ENCODE measurements at regions not wholly inside any gene's neighbourhood (a gene's known extent, or its start where the extent isn't known, plus 50 kb on each side); places are given as distances from the start of the nearest gene placed in this dataset.
A peak's percentile ranks its signal among the peaks of the same experiment; 100 is the strongest.

GRCh38 chr5:50947906-50948683, 281.7 kb downstream of the PARP8 start:
- H3K4me1 Mint-ChIP-seq, result peaks cover 0 to 1% (median 0%) of the 10 kb centered on the region in 3 donors
- H3K27ac Mint-ChIP-seq, result no peak overlapping the region
- peaks cover 0 to 5% (median 3%) of the 10 kb centered on the region in 3 donors for H3K9me3 Mint-ChIP-seq
- H3K27me3 Mint-ChIP-seq, result peaks cover 3% of the 10 kb centered on the region
- H3K36me3 Mint-ChIP-seq, result no peaks in the 10 kb centered on the region
- H3K4me3 Mint-ChIP-seq, result no peak overlapping the region

- H3K27me3 Mint-ChIP-seq, result peaks cover 6% of the 10 kb centered on the region
- H3K27ac Mint-ChIP-seq, result no peak overlapping the region
- no peaks in the 10 kb centered on the region for H3K36me3 Mint-ChIP-seq
- H3K4me1 Mint-ChIP-seq, result peaks cover 0 to under 1% (median 0%) of the 10 kb centered on the region in 3 donors
- no peaks in the 10 kb centered on the region for H3K9me3 Mint-ChIP-seq
- no peak overlapping the region for H3K4me3 Mint-ChIP-seq
Measured at GRCh38 chr5:50953290-50953689, 286.9 kb downstream of the PARP8 start.

DNA sequence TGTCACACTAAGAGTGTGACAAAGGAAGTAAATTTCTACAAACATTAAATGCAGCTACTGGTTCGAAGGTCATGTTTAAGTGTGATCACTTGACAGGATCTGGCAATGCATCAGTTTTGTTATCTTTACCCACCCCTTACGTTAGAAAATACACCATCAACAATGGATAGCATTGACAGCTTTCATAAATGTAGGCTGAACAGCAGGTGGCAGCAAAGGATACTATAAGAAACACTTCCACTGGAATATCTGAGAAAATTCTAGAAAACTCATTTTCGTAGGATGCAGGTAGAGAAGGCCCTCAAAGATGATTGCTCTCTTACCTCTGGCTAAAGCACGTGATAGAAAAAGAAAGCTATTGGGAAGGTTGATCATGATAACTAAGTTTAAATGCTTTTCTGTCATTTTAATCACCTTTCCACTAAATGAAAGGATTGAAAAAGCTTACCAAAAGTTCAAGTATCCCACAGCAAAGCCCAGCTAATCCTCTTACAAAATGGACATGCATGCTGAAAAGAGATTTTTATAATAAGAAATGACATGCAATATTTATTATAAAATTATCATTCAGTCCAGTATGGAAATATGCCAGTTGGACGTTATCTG, 292.5 kb downstream of the PARP8 start:
- no peak overlapping the region for H3K27ac Mint-ChIP-seq
- H3K4me3 Mint-ChIP-seq, result no peak overlapping the region
- peaks cover 5 to 9% (median 7%) of the 10 kb centered on the region in 3 donors for H3K4me1 Mint-ChIP-seq
- H3K9me3 Mint-ChIP-seq, result no peaks in the 10 kb centered on the region
- peaks cover 15% of the 10 kb centered on the region for H3K27me3 Mint-ChIP-seq
- no peaks in the 10 kb centered on the region for H3K36me3 Mint-ChIP-seq

DNA sequence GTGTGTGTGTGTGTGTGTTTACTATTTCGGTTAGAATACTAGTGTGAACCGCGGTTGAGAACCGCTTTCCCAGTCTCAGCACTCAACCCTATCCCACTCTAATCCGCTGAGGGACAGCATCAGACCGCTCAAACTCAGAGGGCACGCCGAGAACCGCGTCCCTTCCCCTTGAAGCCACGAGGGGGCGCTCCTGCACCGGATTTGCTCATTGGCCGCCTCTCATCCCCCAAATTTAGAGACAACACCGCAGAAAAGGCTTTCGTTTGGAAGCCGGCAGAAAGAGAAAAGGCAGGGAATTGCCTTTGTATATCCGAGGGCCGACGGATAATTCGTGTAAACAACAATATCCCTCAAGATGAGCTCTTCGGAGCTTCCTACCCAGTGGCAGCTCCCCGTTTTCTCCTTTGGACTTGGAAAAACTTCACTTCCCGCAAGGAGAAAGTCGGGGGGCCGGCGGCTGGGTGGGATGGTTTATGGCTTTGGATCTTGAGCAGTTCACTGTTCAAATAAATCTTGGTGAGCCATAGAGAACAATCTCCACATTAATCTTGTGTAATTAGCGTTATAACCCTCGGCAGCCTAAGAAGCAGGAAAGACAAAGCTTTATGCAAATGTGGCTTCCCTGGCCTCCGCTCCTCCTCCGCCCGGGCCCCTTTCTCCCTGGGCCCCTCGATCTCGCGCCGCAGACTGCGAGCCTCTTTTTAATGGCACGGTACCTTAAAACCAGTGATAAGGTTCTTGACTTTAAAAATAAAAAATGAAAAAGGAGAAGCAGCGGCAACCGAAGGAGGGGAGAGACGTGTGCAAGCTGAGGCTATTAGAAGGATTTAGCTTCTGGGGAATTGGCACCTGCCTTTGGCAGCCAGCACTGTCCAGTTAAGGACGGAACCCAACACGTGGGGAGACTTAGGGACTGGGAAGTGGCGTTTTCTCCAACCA, 296.8 kb downstream of the PARP8 start:
- Mint-ChIP-seq H3K27me3 (peaks cover 48% of the 10 kb centered on the region), H3K9me3 (peaks cover 0 to 5% (median 2%) of the 10 kb centered on the region in 3 donors), H3K4me1 (peaks cover 19 to 37% (median 31%) of the 10 kb centered on the region in 3 donors), H3K36me3 (no peaks in the 10 kb centered on the region), H3K4me3 (peak overlapping the region; percentile 73 to 93 (median 88)), H3K27ac (peak overlapping the region; percentile 10 to 83 (median 71))

GRCh38 chr5:50963971-50964745, 297.7 kb downstream of the PARP8 start:
- Mint-ChIP-seq H3K36me3 (no peaks in the 10 kb centered on the region), H3K4me1 (peaks cover 26 to 46% (median 38%) of the 10 kb centered on the region in 3 donors), H3K4me3 (peak overlapping the region; percentile 71 to 92 (median 72)), H3K9me3 (peaks cover 2 to 5% (median 3%) of the 10 kb centered on the region in 3 donors), H3K27ac (peak overlapping the region in 2 of 3 donors; percentile 10 to 83), H3K27me3 (peaks cover 54% of the 10 kb centered on the region)

DNA sequence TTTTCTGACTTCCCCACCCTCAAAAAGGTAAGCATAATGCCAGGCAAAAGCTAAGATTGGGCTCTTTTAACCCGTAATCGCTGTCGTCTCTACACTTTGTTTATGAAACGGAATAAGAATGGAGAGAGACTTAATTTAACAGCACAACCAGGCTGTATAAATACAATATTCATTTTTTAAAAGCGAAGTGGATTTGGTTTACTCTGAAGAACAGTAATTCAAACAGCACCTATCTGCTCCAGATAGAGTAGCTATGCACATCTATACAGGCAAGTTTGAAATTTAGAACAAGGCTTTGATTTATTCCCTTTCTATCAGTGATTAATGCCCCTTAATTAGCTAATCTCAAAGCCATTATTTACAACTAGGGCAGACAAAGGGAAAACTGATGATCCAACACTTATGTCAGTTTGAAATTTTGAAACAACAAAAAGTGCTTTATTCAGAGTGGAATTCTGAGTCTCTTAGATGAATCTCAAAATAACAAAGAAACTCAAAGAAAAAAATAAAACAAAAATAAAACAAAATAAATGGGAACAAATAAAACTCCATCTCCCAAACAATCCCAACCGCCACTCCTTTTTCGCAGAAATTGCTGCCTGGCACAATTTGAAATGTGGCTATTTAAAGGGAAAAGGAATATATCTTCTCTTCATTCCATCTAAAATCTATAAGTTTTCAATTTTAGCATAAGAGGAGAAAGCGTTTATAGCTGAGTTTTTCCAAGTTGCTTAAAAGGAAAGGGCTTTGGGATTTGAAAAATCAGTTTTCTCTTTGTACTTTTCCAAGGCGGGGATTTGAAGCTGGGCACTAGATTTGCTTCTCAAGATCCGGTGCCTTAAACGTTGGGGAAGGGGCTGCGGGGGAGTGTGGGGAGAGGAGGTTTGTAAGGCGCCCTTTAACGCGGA, 298.6 kb downstream of the PARP8 start:
- no peak overlapping the region for H3K27ac Mint-ChIP-seq
- H3K9me3 Mint-ChIP-seq, result peaks cover 2 to 6% (median 3%) of the 10 kb centered on the region in 3 donors
- H3K4me1 Mint-ChIP-seq, result peaks cover 26 to 48% (median 38%) of the 10 kb centered on the region in 3 donors
- H3K4me3 Mint-ChIP-seq, result peak overlapping the region in 3 of 4 donors; percentile 71 to 73 (median 72)
- peaks cover 62% of the 10 kb centered on the region for H3K27me3 Mint-ChIP-seq
- H3K36me3 Mint-ChIP-seq, result no peaks in the 10 kb centered on the region

- Mint-ChIP-seq H3K4me3 (peak overlapping the region in 3 of 4 donors; percentile 44 to 74 (median 53)), H3K36me3 (no peaks in the 10 kb centered on the region), H3K27me3 (peaks cover 69% of the 10 kb centered on the region), H3K27ac (peak overlapping the region in 2 of 3 donors; percentile 58 to 86), H3K4me1 (peaks cover 26 to 52% (median 38%) of the 10 kb centered on the region in 3 donors), H3K9me3 (peaks cover 3 to 11% (median 4%) of the 10 kb centered on the region in 3 donors)
Measured at GRCh38 chr5:50965654-50966375, 299.4 kb downstream of the PARP8 start.

GRCh38 chr5:50967009-50967562, 300.6 kb downstream of the PARP8 start:
- peak overlapping the region; percentile 76 to 89 (median 84) for H3K4me3 Mint-ChIP-seq
- H3K36me3 Mint-ChIP-seq, result no peaks in the 10 kb centered on the region
- H3K4me1 Mint-ChIP-seq, result peaks cover 26 to 52% (median 38%) of the 10 kb centered on the region in 3 donors
- H3K9me3 Mint-ChIP-seq, result peaks cover 3 to 11% (median 4%) of the 10 kb centered on the region in 3 donors
- H3K27me3 Mint-ChIP-seq, result peaks cover 74% of the 10 kb centered on the region
- peak overlapping the region in 2 of 3 donors; percentile 58 to 59 for H3K27ac Mint-ChIP-seq

- peak overlapping the region in 1 of 3 donors; percentile 58 for H3K27ac Mint-ChIP-seq
- H3K4me3 Mint-ChIP-seq, result peak overlapping the region; percentile 76 to 89 (median 84)
- peaks cover 26 to 51% (median 38%) of the 10 kb centered on the region in 3 donors for H3K4me1 Mint-ChIP-seq
- H3K9me3 Mint-ChIP-seq, result peaks cover 3 to 11% (median 4%) of the 10 kb centered on the region in 3 donors
- H3K36me3 Mint-ChIP-seq, result no peaks in the 10 kb centered on the region
- H3K27me3 Mint-ChIP-seq, result peaks cover 73% of the 10 kb centered on the region
Measured at GRCh38 chr5:50967563-50968355, 301.3 kb downstream of the PARP8 start.

DNA sequence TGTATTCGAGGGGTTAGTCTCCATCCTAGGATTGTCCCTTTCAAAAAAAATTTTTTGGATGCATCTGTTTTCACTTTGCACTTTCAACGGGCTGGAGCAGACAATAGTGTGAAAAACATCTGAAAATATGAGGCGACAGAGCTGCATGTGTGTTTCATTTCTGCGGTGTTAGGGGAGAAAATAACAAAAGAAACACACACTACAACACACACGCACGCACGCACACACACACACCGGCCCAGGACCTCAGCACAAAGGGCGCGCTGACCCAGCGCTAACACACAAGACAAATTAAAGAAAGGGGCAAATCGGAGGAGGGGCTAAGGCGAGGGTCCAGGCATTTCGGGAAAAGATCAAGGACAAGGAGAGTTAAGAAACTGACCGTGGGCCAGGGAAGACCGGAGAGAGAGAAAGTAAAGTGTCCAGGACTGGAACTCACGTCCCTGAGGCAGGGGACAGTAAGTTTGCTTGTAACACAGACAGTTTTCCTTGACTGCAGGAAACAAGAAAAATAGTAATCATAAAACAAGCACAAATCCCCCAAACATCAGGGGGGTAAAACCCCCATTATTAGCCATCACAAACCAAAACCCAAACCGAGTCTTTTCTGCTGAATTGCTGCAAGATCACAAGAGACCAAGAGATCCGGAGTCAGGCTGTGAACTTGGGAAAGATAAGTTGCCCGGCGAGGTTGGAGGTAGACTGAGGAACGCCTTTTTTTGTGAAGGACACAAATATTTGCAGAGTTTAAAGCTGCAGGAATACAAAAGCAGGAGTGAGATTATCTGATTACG, 302.1 kb downstream of the PARP8 start:
- peak overlapping the region; percentile 41 to 89 (median 68) for H3K4me3 Mint-ChIP-seq
- H3K9me3 Mint-ChIP-seq, result peaks cover 3 to 11% (median 4%) of the 10 kb centered on the region in 3 donors
- peak overlapping the region in 1 of 3 donors; percentile 62 for H3K27ac Mint-ChIP-seq
- peaks cover 20 to 43% (median 34%) of the 10 kb centered on the region in 3 donors for H3K4me1 Mint-ChIP-seq
- no peaks in the 10 kb centered on the region for H3K36me3 Mint-ChIP-seq
- H3K27me3 Mint-ChIP-seq, result peaks cover 66% of the 10 kb centered on the region
